ENCODE measurements at regions not wholly inside any gene's neighbourhood (a gene's known extent, or its start where the extent isn't known, plus 50 kb on each side); places are given as distances from the start of the nearest gene placed in this dataset.

- DNase-seq, result no peak
Measured at GRCh38 chr11:122309262-122309925, 193.4 kb upstream of the BLID start.

GRCh38 chr11:122308226-122308625 is 192.2 kb upstream of the BLID start:
- DNase-seq, result no peak

GRCh38 chr11:122307476-122308035 is 191.5 kb upstream of the BLID start:
- no peak for DNase-seq

GRCh38 chr11:122306831-122307391 is 190.9 kb upstream of the BLID start:
- no peak for DNase-seq

- no peak for DNase-seq
Measured at GRCh38 chr11:122305426-122306320, 189.7 kb upstream of the BLID start.

- no peak for DNase-seq
Measured at GRCh38 chr11:122304973-122305372, 189.0 kb upstream of the BLID start.

- DNase-seq, result no peak
Measured at GRCh38 chr11:122304306-122304705, 188.3 kb upstream of the BLID start.

GRCh38 chr11:122294041-122294440 is 178.0 kb upstream of the BLID start:
- DNase-seq, result no peak

- no peak for DNase-seq
Measured at GRCh38 chr11:122293296-122294023, 177.4 kb upstream of the BLID start.

GRCh38 chr11:122287401-122287800 is 171.4 kb upstream of the BLID start:
- DNase-seq, result no peak

GRCh38 chr11:122285070-122285988 is 169.3 kb upstream of the BLID start:
- DNase-seq, result no peak

- DNase-seq, result no peak
Measured at GRCh38 chr11:122280870-122281269, 164.9 kb upstream of the BLID start.

- DNase-seq, result no peak
Measured at GRCh38 chr11:122279194-122279593, 163.2 kb upstream of the BLID start.

- DNase-seq, result no peak
Measured at GRCh38 chr11:122277493-122277892, 161.5 kb upstream of the BLID start.

GRCh38 chr11:122276221-122276620 is 160.2 kb upstream of the BLID start:
- DNase-seq, result no peak

- no peak for DNase-seq
Measured at GRCh38 chr11:122275508-122275907, 159.5 kb upstream of the BLID start.

- no peak for DNase-seq
Measured at GRCh38 chr11:122273476-122274191, 157.6 kb upstream of the BLID start.

GRCh38 chr11:122271745-122272144 is 155.7 kb upstream of the BLID start:
- no peak for DNase-seq

- no peak for DNase-seq
Measured at GRCh38 chr11:122271137-122271536, 155.1 kb upstream of the BLID start.

- no peak for DNase-seq
Measured at GRCh38 chr11:122270535-122270934, 154.5 kb upstream of the BLID start.

- no peak for DNase-seq
Measured at GRCh38 chr11:122269824-122270223, 153.8 kb upstream of the BLID start.
